Prostate gland (tissue), 2 donors: ENCODE measurements at regions not wholly inside any gene's neighbourhood (a gene's known extent, or its start where the extent isn't known, plus 50 kb on each side); places are given as distances from the start of the nearest gene placed in this dataset.

Experiments used
- POLR2A ChIP-seq: fragments of 450-650 bp; IDR thresholded peaks from one replicate; pipeline ENCODE4 v1.6.1; 2016; ENCODE audit warnings: antibody characterized with exemption, mild to moderate bottlenecking
- POLR2AphosphoS5 ChIP-seq: sonication (generic); formaldehyde crosslinking; IDR thresholded peaks from one replicate; pipeline ENCODE4 v1.6.1; 2017; ENCODE audit warnings: antibody characterized with exemption
- TF ChIP-seq, protein P1 (sequence below), 4 experiments: fragments of 200-600 bp in 2 of 4; fragments of 450-650 bp in 2 of 4; sonication (generic) in 2 of 4; IDR thresholded peaks; 1 replicate in 3 of 4; 2 replicates in 1 of 4; pipeline ENCODE4 v1.5.1; 2016 to 2019; ENCODE audit warnings: antibody characterized with exemption in 4 of 4, mild to moderate bottlenecking in 2 of 4, moderate library complexity in 2 of 4

- no peak for TF ChIP-seq POLR2AphosphoS5
- TF ChIP-seq POLR2A, result no peak
- TF ChIP-seq, protein P1, sequence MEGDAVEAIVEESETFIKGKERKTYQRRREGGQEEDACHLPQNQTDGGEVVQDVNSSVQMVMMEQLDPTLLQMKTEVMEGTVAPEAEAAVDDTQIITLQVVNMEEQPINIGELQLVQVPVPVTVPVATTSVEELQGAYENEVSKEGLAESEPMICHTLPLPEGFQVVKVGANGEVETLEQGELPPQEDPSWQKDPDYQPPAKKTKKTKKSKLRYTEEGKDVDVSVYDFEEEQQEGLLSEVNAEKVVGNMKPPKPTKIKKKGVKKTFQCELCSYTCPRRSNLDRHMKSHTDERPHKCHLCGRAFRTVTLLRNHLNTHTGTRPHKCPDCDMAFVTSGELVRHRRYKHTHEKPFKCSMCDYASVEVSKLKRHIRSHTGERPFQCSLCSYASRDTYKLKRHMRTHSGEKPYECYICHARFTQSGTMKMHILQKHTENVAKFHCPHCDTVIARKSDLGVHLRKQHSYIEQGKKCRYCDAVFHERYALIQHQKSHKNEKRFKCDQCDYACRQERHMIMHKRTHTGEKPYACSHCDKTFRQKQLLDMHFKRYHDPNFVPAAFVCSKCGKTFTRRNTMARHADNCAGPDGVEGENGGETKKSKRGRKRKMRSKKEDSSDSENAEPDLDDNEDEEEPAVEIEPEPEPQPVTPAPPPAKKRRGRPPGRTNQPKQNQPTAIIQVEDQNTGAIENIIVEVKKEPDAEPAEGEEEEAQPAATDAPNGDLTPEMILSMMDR (IDR thresholded peaks at IDR 0.05), result no peak
Observed at GRCh38 chr18:78457731-78458130, 521.9 kb upstream of the SALL3 start.
